ENCODE measurements at regions not wholly inside any gene's neighbourhood (a gene's known extent, or its start where the extent isn't known, plus 50 kb on each side); places are given as distances from the start of the nearest gene placed in this dataset.
A peak's percentile ranks its signal among the peaks of the same experiment; 100 is the strongest.

DNA sequence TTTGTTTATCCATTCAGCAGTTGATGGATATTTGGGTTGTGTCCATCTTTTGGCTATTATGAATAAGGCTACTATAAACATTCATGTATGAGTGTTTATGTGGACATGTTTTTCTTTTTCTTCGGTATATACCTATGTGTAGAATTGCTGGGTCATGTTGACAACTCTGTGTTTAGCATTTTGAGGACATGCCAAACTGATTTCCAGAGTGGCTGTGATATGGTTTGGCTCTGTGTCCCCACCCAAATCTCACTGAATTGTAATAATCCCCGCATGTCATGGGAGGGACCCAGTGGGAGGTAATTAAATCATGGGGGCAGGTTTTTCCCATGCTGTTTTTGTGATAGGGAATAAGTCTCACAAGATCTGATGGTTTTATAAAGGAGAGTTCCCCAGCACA lies 439.7 kb downstream of the UTRN start:
- no peak for DNase-seq (ENCODE audit: low spot score)

DNA sequence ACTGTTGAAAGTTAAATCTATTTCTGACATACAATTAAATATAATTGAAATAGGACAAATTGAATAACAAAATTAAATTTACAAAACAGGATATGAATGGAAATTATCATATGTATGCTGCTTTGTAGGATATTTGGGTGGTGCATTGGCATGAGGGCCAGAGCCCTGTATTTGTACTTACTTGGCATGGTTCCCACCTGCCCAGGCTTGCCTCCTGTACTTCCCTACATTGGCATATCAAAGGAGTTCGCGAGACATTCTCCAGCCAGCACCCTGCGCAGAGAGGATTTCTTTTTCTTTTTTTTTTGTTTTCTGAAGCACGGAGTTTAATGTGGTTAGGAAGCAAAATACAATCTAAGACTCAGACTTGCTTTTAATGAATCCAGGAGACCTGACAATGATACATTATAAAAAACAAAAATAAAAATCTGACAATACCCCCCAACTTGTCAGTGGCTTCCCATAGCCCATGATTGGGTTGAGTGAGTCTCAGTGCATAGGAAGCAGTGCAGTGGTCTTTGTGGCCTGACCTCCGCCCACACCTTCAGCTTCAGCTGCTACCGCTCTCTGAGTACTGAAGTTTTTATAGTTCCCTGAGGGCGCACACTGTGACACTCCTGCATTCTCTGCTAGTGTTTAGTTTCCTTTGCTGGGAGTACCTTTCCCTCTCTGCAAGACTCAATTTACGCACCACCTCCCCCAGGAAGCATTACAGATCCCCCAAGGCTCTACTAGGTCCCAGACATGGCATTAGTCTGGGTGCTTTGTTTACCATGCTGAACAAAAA lies 440.8 kb downstream of the UTRN start:
- no peak for DNase-seq (ENCODE audit: low spot score)

DNA sequence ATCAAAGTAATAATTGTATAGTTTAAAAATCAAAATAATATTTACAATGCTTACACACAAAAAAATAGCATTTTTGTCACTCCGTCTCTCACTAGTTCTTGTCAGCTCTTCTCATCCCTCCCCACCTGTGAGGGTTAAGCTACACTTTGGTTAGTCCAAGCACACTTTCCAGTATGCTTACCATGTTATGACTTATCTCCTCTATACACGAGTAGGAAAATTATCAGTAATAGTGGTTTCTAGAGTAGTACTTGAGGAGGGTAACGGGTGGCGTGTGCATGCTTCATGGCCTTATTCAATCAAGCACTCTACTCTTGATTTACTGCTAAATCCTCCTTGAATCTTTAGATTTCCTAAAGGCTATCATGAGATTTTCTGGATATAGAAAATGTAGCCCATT lies 443.7 kb downstream of the UTRN start:
- DNase-seq (ENCODE audit: low spot score), result no peak

DNA sequence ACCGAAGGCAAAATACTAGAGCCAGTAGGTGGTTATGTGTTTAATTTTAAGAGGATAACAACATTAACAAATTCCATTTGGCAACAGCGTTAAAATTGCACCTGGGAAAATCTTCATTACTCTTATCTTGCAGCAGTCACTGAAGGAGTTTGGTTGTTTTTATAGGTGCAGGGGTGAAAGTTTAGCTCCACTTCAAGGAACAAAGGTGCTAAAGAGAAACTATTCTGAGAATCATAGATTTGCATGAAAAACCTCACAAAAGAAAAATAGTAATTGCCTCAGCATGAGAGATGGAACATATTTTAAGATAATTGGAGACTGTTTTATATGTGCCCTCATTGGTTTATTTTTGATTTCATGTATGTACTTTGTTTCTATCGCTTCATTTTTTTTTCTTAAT lies 444.4 kb downstream of the UTRN start:
- DNase-seq (ENCODE audit: low spot score), result no peak

DNA sequence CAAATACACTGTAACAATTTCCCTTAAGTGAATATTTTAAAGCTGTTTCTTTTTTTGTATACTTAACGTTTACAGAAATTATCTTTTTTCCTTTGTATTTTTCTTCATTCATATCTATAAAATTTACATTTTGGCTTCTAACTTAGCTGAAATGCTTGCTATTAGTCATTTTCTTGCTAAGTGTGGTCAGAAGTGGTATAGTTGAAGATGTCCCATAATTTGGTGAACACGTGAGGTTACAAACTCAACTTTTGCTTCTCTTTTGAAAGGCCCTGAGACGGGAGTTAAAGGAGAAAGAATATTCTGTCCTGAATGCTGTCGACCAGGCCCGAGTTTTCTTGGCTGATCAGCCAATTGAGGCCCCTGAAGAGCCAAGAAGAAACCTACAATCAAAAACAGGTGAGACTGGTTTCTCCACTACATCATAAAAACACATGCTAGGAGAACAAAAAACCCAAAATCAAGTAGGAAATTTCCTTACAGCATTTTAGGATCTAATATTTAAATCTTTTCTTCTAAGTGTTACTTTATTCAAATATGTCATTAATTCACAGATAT lies 445.0 kb downstream of the UTRN start:
- no peak for DNase-seq (ENCODE audit: low spot score)

DNA sequence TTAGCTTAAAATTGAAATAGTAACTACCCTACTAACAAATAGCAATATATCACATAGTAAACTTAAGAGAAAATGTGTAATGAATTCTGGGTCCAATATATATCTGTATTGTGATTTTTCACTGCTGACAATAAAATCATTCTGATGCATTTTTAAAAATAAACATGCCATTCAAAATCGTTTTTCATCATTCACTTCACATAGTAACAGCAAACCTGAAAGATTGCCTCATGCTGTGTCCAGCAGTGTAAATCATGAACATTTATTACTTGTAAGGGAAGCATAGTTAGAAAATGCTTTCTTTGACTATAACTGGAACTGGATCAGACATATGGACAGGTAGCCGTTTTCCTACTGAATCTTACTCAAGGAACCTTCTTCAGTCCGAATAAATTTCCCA lies 446.1 kb downstream of the UTRN start:
- no peak for DNase-seq (ENCODE audit: low spot score)

DNA sequence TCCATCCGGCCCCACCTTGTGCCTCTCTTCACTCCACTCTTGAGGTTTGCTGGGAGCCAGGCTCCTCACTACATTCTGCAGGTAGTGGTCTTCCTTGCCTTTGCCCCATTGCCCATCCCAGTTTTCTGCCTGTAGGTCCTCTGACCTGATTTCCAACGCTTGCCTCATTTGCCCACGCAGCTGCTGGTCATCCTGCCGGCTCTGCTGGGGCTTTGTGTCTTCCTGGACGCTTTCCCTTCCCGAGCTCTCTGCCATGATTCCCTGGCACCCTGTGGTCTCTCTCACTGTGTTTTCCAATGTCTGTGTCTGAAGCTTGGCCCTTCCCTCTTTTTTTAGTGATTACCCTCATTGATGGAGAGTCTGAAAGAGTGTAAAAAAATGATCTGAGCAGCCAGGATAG lies 451.6 kb downstream of the UTRN start:
- DNase-seq (ENCODE audit: low spot score), result peak; percentile 19

DNA sequence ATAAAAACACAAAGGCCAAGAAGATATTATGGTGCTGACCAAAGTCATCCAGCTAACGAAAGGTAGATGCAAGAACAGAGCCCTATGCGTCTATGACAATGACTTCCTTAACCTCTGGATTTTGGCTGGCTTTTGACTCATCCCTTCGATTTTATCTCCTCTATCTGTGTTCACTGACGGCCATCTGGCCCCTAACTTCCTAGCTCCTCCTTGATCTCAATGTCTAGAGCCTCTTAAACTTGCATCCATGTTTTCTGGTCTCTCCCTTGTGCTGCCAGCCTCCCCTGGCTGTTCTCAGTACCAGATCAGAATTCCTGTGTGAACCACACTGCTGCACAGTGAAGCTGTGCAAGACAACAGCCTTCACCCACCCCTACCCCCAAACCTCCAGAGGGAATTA lies 452.9 kb downstream of the UTRN start:
- no peak for DNase-seq (ENCODE audit: low spot score)

DNA sequence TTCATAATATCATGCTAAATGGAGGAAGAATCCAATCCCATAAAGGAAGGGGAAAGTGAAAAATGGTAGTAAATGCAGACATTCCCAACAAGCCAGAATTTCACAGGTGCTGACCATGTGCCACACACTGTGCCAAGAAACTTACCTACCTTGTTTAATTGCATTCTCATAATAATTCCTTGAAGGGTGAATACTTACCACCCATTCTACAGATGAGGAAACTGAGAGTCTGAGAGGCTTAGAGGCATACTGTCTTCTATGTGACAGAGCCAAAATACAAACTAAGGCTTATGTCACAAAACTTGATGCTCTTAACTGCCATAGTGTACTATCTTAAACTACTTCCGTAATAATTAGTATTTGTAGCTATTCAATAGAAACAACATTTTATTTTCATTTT lies 454.7 kb downstream of the UTRN start:
- DNase-seq (ENCODE audit: low spot score), result no peak

DNA sequence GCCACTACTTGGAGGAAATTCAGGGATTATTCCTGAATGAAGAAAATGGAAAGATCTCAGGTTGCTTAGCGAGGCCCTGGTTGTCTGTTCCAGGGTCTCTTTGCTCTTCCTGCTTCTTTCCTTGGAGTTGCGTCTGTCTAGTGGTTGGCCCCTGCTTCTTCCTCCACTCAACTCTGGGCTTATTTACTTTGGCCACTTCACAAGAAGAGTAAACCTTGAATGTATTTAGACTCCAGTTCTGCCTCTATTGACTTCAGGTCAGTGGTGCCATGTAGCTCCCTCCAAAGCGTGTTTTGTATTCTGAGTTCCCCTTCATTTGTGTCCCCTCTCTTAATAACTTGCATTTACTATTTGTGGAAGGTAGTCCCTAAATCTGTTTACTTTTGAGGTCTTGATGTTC lies 456.5 kb downstream of the UTRN start:
- DNase-seq (ENCODE audit: low spot score), result no peak

DNA sequence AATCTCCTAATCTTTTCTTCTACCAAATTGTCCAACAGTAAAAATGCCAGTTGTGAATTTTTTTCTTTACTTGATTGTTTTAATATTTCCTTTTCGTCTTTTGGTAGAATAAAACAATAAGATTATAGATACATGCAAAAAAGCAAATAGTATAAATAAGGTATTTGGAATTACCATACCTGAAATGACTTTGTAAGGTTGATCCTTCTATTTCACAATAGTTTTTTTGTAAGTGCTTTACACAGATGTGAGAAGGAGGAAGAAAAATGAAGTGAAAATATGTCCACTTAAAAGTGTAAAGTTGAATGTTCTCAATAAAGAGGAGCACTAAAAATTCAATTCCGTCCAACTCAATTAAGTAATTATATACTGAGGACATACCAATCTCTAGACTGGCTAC lies 457.6 kb downstream of the UTRN start:
- DNase-seq (ENCODE audit: low spot score), result no peak

DNA sequence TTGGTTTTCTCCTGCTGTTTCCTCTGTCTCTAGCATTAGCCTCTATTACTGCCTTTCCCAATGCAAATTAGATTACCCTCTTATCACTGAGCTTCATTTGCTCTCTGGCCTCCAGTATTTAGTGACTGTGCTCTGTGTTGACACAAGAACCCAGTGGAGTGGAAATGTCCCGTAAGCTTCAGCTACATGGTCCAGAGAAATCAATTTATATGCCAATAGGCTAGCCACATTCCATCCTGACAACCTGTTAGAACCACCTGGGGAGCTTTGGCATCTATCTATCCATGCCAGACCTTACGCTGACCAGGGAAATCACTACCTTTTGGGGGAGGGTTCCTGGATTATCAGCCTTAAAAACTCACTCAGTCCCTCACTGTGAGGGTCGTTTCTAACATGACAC lies 459.6 kb downstream of the UTRN start:
- DNase-seq (ENCODE audit: low spot score), result no peak

DNA sequence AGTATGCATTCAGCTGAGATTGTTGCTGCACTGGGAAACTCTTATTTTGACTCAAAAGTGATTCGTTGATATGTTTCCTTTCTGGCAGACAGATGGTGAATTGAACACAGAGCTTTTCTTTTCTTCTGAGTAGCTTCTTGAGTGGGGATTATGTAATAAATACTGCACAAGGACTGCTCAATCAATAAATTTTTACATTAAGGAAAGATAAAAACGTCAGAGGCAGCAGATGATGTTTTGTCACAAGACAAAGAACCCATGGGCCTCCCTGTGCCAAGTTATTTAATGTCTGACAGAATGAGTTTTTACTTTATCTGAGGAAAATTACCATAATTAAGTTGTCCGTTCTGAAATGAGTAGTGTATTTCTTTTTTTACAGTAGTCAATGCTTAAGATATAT lies 460.3 kb downstream of the UTRN start:
- DNase-seq (ENCODE audit: low spot score), result no peak

DNA sequence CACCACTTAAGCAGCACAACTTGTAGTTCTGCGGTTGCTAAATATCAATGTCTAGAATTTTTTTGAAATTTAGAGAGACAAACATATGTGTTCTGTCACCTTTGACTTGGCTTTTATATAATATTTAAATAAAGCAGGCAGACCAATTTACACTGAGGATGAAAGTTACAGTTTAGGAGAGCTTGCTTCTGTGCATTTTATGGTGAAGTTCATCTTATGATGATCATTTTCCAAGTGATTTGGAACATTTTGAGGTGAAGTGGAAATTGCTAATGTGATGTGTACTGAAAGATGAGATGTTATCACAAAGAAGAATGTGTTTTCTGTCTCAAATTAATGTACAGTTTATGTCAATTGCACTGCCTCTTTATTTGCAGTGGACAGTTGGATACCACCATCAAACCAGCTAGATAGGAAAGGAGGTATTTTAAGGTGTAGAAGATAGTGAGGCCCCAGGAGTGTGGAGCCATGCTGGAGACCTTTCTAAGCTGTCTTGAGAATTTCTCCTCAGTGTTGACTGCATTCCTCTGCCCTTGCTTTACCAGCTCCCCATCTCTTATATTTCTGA lies 461.9 kb downstream of the UTRN start:
- DNase-seq (ENCODE audit: low spot score), result no peak

DNA sequence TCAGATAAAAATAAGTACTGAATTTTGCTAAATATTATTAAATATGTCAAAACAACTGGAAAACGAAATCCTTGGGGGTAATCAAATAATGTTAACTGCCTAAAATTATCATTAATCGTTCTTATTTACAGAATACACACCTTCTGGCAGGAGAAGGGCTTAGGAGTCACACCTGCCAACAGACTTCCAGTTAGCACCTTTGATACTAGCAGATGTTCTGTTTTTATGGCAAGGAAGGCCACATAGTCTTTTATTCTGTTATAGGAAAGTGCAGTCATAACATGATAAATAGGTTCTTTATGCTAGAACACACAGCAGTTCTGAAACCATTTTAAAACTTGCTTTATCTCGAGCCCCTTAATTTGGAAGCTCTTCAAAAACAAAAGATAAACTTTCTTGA lies 464.1 kb downstream of the UTRN start:
- DNase-seq (ENCODE audit: low spot score), result no peak

DNA sequence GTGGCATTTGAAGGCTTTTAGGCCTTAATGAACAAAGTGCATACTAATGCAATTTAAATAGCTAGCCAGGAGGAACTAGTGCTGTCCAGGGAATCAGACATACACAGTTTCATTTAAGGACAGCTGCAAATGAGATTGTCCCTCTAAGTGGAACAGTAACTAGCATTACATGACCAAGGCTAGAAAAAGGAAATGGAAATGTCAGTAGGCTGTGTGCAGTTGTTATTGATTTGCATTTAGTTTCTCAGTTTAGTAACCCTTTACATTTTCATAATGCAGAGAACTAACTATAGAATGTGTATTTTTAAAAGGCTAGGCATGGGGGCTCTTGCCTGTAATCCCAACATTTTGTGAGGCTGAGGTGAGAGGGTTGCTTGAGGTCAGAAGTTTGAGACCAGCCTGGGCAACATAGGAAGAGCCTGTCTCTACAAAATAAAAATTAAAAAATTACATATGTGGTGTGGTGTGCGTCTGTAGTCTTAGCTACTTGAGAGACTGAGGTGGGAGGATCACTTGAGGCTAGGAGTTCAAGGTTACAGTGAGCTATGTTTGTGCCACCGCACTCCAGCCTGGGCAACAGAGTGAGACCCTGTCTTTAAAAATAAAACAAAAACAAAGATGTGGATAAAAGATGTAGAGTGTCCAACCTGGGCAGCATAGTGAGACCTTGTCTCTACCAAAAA lies 468.0 kb downstream of the UTRN start:
- DNase-seq (ENCODE audit: low spot score), result no peak

DNA sequence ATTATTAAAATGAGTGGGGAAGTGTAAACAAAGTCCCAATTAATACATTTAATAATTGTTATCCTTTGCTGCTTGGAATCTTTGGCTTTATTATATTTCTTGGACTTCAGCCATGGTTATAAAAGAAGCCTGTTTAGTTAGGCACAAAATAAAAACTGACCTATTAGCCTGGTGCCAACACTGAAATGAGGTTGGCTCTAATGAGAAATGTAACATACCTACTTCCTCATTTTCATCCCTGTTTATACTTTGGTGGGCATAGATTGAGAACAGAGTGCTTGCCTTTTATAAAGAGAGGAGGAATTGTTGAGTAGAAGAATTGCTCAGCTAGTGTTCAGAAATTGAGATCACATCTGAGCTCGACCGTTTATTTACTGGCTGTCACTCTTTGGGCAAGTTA lies 471.3 kb downstream of the UTRN start:
- no peak for DNase-seq (ENCODE audit: low spot score)

DNA sequence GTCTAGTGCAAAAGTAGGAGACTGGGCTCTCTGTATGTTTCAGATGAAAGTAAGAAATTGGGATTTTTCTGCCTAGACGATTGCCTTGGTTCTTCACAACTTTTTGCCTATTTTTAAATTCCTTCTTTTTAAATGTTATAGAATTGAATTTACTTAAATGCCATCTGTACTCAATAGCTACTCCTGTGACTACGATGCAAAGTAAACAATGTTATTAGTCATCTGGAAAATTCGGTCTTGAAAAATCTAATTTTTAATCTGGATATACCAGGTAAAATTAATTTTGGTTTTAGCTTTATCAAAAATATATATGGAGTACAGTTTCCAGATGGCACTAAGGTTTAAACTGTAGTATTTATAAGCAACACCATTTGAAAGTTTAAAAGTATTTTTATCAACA lies 472.2 kb downstream of the UTRN start:
- DNase-seq (ENCODE audit: low spot score), result no peak

DNA sequence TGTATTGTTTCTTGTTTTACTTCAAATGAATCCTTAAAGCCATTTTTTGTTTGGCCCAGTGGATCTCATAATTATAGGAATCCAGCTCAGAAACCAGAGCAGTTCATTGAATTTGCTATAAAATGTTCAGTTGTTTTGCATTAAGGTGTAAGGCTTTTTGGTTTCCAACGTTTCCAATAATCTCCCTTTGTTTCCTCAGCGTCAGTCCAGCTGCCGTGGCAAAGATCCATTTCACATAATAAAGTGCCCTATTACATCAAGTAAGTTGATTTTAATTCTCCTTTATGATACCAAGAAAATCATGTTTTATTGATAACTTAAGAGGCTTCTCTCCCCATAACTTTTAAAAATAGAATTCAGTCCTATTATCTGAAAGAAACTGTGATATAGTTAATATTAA lies 472.6 kb downstream of the UTRN start:
- DNase-seq (ENCODE audit: low spot score), result no peak

DNA sequence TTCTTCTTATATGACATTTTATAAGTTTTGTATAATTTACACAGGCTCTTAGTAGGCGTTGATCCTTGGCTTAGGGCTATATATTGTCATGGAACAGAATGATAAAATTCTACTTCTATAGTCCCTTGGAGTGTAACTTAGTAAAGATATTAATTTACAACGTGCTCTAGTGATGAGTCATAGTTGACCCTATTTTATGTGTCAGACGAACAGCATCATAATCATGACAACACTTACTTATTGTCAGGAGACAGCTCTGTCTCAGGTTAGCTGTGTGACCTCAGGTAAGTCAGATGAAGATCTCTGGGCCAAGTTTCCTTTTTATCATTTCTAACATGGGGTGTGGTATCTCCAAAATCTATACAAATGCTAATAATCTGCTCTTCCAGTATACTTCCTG lies 473.5 kb downstream of the UTRN start:
- DNase-seq (ENCODE audit: low spot score), result no peak

DNA sequence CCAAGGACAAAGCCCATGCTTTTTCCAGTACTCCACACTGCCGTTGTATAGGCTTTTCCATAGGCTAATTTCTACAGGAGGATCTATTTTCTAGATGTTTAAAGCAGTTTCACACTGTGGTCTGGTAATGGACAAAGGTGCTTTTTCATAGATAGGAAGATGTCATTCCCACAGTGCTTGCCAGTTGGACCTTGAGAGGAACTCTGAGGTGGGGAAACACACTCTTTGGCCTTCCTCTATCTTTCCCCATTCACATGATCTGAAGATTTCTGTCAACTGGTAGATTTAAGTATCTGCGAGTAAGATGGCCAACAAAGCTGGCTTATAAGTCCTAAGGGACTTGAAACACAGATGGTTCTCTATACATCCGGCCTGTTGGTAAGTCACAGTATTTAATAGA lies 477.3 kb downstream of the UTRN start:
- no peak for DNase-seq (ENCODE audit: low spot score)

DNA sequence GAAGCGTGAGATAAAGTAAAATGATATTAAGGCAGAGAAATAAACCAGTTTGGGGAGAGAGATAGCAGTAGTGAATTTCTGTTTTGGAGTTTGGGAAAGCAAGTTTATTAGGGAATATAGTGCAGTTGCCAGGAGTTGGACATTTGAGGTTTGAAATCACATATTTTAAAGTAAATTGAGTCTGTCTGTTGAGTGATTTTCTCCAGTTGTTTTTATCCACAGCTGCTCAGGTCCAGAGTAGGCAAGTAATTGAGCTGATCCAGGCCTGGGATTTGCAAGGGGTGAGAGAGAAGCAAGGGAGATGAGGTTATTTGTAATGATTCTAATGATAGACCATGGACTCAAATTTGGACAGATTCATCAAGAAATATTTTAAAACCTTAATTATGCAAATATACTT lies 481.9 kb downstream of the UTRN start:
- no peak for DNase-seq (ENCODE audit: low spot score)

DNA sequence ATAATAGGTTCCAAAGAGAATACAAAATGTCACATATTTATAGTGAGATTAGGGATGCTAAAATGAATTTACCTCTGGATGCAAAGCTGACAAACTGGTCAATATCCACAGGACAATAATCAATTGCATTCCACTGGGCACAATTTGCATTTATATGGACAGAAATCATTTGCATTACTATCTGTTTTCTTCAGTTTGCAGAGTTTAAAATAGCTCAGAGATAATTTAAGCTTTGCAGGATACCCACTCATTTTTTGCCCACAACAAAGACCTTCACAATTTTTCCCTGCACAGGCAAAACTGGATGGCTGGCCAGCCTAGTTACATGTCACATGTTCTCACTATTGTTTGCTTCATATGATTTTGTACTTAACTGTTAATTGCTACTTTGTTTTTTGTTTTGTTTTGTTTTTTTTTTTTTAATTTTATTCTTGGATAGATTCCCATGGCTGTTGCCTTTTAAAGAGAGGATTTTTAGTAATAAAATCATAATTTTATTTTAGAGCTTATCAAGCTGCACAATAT lies 483.5 kb downstream of the UTRN start:
- no peak for DNase-seq (ENCODE audit: low spot score)
